ENCODE measurements at regions not wholly inside any gene's neighbourhood (a gene's known extent, or its start where the extent isn't known, plus 50 kb on each side); places are given as distances from the start of the nearest gene placed in this dataset.

- no peak for DNase-seq (ENCODE audit: low read depth)
Measured at GRCh38 chr2:208545403-208546042, 138.9 kb downstream of the PTH2R start.

DNA sequence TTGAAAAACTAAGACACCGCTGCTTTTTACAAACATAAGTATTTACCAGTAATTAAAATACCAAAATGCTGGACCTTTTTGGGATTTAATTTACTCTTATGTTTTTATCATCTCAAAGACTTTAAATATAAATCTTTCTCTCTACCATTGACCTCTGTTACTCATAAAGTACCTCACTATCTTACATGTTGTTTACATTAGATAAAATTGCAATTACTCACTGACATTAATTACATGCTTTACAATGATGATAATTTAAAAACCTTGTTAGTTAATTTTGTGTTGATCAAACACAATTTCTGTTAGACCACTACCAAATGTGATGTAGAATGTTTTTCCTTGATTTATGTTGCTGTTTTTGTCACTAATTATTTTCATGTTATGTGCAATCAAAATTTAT lies 139.5 kb downstream of the PTH2R start:
- DNase-seq (ENCODE audit: low read depth): no peak

GRCh38 chr2:208546860-208547650 lies 140.5 kb downstream of the PTH2R start:
- no peak for DNase-seq (ENCODE audit: low read depth)

DNA sequence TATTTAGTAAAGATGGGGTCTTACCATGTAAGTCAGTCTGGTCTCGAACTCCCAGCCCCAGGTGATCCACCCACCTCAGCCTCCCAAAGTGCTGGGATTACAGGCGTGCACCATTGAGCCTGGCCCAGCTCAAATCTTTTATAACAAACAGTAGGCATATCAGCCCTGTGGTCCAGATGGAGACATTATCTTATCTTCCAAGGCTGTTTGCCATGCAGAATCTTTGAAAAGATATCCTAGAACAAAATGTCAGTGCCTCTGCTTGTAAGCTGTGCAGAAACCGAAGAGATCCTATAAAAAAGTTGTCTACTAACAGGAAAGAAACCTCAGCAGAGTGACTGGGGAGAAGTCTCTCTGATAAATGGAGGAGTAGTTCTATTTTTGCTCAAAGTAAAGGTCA lies 142.1 kb downstream of the PTH2R start:
- no peak for DNase-seq (ENCODE audit: low read depth)

- no peak for DNase-seq (ENCODE audit: low read depth)
Measured at GRCh38 chr2:208549546-208550158, 143.1 kb downstream of the PTH2R start.

DNA sequence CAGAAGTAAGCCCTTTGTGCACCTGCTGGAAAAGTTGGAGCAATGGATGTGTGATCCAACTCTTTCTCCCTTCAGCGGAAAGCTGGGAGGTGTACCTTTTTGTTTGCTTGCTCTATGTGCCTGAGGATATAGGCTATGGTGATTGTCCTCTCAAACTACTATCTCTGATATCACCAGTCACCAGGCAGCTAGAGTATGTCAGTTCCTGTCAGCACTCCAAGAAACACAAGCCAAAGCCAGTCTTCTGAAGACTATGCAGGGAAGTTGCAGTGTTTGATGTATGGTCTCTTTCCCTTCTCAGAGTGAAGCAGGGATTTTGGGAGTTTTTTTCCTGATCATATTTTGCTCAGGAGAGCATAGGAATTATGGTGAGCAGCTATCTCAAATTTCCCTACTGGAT lies 146.4 kb downstream of the PTH2R start:
- DNase-seq (ENCODE audit: low read depth): no peak

DNA sequence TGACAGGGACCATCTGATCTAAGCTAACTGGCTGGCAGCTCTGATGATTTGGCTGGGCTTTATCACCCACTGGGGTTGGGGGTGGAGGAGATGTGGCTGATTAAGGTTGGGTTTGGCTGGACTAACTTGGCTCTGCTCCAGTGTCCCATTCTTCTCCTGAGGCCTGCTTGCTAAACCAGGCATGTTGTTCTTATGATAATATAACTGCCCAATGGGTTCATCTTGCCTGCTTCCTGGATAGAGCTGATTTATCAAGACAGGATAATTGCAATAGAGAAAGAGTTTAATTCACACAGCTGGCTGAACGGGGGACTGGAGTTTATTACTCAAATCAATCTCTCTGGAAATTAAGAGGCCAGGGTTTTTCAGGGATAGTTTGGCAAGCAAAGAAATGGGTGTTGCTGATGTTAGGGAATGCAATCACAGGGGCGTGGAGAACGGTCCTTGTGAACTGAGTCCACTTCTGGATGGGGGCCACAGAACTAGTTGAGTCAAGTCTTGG lies 150.4 kb downstream of the PTH2R start:
- no peak for DNase-seq (ENCODE audit: low read depth)

GRCh38 chr2:208565690-208566416 lies 159.3 kb downstream of the PTH2R start:
- no peak for DNase-seq (ENCODE audit: low read depth)

DNA sequence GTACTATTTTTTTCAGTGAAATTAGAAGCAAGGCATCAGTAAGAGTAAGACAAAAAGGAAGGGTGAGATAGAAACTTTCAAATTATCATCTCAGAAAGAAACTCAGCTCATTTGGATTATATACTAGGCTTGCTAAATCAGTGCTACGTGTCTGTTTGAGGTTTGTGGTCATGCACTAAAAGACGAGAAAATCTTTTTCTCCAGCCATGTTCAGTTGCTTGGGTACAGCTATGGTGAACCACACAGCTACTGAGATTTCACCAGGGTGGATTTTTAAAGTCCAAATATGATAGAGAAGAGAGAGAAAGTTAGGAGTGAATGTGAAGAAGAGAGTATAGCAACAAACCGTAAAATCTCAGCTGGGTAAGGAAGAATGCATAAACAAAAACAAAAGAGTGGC lies 161.6 kb downstream of the PTH2R start:
- no peak for DNase-seq (ENCODE audit: low read depth)

GRCh38 chr2:208570066-208570465 lies 163.5 kb downstream of the PTH2R start:
- DNase-seq (ENCODE audit: low read depth): no peak

GRCh38 chr2:208570851-208571763 lies 164.5 kb downstream of the PTH2R start:
- no peak for DNase-seq (ENCODE audit: low read depth)

DNA sequence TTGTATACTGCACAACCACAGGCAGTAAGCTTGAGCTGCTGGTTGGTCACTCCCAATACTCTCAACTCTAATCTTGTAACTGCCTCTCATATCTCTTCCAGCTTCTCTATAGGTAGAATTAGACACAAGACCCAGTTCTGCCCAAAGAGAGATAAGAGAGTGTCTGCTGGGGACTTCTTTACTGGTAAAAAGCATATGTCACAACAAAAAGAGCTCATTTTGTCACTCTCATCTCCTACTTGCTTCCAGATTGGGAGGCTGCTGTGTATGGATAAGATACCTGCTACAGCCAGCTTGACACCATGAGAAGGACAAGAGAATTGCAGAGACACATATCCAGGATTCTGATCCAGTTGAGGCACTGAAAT lies 165.2 kb downstream of the PTH2R start:
- DNase-seq (ENCODE audit: low read depth): no peak

DNA sequence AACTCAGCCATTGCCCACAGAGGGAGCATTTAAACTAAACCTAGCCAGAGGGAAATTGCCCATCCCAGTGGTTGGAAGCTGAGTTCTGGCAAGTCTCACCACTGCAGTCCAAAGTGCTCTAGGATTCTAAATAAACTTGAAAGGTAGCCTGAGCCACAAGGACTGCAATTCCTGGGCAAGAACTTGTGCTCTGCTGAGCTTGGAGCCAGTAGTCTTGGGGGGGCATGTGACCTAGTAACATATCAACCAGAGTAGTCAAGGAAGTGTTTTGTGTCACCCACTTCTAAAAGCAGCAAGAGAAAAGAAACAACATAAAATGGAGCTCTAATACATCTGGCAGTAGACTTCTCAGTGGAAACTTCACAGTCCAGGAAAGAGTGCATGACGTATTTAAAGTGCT lies 167.0 kb downstream of the PTH2R start:
- DNase-seq (ENCODE audit: low read depth): no peak

DNA sequence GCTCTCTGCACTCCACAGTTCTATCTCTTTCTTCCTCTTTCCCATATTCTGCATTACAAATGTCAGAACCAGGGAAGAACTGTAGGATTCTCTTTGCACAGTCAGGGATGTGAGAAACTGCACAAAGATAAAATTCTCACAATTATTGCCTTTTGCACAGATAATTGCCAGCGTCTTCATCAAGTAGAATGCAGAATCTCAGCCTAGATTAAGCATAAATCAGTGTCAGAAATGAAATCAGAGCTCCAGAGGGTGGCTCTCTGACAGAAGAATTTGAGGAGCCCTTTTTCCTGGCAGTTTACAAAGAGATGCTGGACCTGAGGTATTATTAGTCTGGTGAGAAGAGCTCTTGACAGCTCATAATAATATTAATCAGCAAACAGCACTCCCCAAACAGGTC lies 173.1 kb downstream of the PTH2R start:
- DNase-seq (ENCODE audit: low read depth): no peak

DNA sequence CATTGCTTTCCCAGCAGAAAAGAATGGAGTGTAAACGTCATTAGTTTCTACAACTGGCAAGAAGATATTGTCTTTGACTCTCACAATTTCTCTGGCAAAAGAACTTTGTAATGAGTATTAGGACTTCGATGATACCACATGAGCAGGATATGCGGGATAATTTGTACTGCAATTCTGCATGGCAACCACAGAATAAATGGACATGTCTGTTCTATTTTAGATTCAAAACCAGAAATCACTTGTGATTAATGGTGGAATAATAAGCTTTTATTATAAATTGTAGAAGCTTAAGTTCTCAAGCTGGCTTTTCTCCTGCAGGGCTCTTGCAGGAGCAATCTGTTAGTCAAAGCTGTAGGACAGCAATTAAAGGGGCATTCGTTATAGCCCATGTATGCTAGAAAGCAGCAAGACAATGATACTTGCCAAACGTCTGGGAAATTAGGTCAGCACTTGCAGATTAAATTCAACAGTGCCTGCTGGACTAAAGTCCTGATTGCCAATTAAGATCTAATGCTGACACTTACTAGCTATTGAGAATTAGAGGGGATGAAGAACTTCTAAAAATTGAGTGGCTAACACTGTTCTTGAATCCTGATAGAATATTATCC lies 177.9 kb downstream of the PTH2R start:
- DNase-seq (ENCODE audit: low read depth): no peak

DNA sequence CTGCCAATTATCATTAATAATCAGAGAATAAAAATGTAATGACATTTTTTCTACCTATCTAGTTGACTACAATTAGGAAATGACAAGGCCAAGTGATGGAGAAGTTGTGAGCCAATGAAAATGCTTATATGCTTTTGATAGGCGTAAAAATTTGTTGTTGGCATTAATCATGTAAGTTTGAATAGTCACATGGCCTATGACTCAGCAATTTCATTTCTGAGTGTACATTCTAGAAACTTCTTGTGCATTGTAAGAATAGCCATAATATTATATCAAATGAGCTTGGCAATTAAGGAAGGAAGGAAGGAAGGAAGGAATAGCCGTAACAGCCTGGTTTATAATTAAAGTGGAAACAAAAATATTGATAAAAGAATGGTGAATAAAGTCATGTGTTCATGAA lies 179.9 kb downstream of the PTH2R start:
- no peak for DNase-seq (ENCODE audit: low read depth)

DNA sequence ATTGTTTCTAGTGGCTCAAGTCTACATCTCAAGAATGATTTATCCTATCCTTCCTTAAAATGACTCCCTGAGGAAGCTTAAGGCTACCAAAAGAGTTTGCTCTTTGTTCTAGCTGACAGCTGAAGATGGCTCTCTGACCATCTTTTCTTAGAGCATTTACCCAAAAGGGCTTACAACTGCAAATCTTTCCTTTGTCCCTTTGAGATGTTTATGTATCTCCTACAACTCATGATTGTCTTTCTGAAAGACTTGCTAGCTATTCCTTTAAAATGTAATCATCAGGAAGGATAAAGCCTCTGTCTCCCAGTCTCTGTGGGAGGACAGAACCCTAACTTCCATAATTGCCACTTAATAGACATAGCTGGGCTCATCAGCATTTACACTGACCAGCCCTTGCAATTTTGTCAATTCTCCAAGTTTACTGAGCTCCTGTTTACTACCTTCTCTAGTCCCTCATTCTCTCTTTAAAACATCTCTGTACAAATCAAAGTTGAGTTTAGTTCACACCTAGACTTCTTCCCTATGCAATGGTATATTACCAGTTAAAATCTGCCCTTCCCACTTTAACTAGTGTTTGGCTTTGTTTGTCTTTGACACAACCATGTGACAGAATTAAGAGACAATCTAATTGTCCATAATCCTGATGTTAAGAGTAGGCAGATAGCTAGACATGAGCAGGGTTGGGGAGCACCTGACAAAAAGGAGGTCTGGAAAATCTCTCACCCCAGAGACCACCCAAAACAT lies 188.2 kb downstream of the PTH2R start:
- DNase-seq (ENCODE audit: low read depth): no peak

DNA sequence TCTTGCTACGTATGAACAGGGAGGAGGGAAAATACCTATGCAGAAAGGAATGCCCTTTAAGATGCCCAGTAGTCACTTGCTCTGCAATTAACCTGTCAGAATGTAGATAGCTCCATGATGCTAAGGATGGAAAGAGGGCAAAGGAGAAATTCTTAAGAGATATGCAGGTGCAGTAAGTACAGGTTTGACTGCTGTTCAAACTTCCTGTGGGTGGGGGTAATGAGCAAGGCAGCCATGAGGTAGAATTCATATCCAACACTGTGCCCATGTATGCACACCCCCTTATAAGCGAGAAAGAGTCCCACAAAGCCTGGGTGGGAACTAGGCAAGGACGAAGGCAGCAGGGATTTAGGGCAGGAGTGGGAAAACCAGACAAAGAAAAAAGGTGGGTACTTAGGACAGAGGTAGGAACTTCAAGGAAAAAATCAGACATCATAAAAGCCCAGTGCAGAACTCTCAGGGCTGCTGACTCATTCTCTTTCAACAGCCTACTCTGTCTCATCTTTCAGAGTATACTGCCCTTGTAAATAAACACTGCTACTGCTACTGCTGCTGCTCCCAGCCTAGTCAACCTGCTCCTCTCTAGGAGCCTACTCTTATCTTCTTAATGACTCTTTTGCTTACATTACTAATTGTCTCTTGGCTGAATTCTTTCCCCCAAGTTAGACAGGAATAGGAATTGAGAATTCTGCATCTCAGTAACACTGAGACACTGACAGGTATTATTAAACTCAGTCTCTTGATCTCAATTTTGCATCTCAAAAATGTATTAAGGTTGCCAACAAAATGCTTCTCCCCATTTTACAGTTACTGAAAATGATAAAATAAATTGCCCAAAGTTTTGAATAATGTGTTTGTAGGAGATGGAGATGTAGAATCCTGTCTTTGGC lies 189.0 kb downstream of the PTH2R start:
- no peak for DNase-seq (ENCODE audit: low read depth)

GRCh38 chr2:208607694-208608093 lies 201.1 kb downstream of the PTH2R start:
- no peak for DNase-seq (ENCODE audit: low read depth)
